ENCODE measurements at regions not wholly inside any gene's neighbourhood (a gene's known extent, or its start where the extent isn't known, plus 50 kb on each side); places are given as distances from the start of the nearest gene placed in this dataset.

GRCh38 chr4:58961283-58961682 lies 1851.1 kb upstream of the IGFBP7 start (continued):
- TF ChIP-seq CHD7 (IDR thresholded peaks at IDR 0.05; ENCODE audit: insufficient replicate concordance, low read length) (no peak), MAFK (IDR thresholded peaks at IDR 0.05; ENCODE audit: low read depth, low read length) (no peak), NRF1 (IDR thresholded peaks at IDR 0.05; ENCODE audit: low read depth, low read length) (no peak), USF2 (IDR thresholded peaks at IDR 0.05; ENCODE audit: low read length) (no peak)
